Testis (tissue), 2 donors: ENCODE measurements at regions not wholly inside any gene's neighbourhood (a gene's known extent, or its start where the extent isn't known, plus 50 kb on each side); places are given as distances from the start of the nearest gene placed in this dataset.
"Not testable (repeated sequence)": the region's sequence is repeated elsewhere in the genome, so short reads cannot be mapped to it uniquely, and the experiment has no call there.

Experiments used
- DNase-seq: peaks from one replicate; pipeline ENCODE4 v3.0.0-alpha.2; 2019
- H3K27ac ChIP-seq, 2 donors: fragments of 200-600 bp; sonication (generic); one replicate each; pipeline ENCODE4 v1.5.1; 2019
- H3K27me3 ChIP-seq: fragments of 200-600 bp; sonication (generic); one replicate; pipeline ENCODE4 v1.5.1; 2019
- H3K36me3 ChIP-seq: fragments of 200-600 bp; sonication (generic); one replicate; pipeline ENCODE4 v1.5.1; 2017; ENCODE audit warnings: low read depth; ENCODE audit errors: missing control alignments
- H3K4me1 ChIP-seq: fragments of 200-600 bp; sonication (generic); one replicate; pipeline ENCODE4 v1.5.1; 2019
- H3K4me3 ChIP-seq, 2 donors: fragments of 200-600 bp; sonication (generic); one replicate each; pipeline ENCODE4 v1.5.1; 2017 to 2019
- H3K9me3 ChIP-seq: fragments of 200-600 bp; sonication (generic); one replicate; pipeline ENCODE4 v1.5.1; 2017
- CTCF ChIP-seq, 3 experiments: fragments of 450-650 bp in 2 of 3; fragments of 200-600 bp in 1 of 3; sonication (generic) in 1 of 3; IDR thresholded peaks; one replicate each; pipeline ENCODE4 v1.5.1; 2016 to 2019; ENCODE audit warnings: antibody characterized with exemption in 3 of 3, mild to moderate bottlenecking in 2 of 3, moderate library complexity in 1 of 3
- POLR2A ChIP-seq: fragments of 450-650 bp; IDR thresholded peaks from one replicate; pipeline ENCODE4 v1.6.1; 2017; ENCODE audit warnings: antibody characterized with exemption, mild to moderate bottlenecking, moderate library complexity
- WGBS, 2 donors: methylation state at CpG; one replicate each; pipeline ENCODE4 v1.1.5; 2018; 5-methylcytosine and 5-hydroxymethylcytosine counted together
- intact Hi-C: fragments of 100-400 bp; cut with DNase I; formaldehyde crosslinking; loops from one replicate; pipeline ENCODE4 v1.15.1; 2023; ENCODE audit warnings: low total_unique reads

- H3K4me3 ChIP-seq: peak overlapping the region in 1 of 2 donors; percentile 39
- peaks cover 10% of the 10 kb centered on the region for H3K4me1 ChIP-seq
- DNase-seq: no peak
- no peaks in the 10 kb centered on the region for H3K9me3 ChIP-seq
- H3K27me3 ChIP-seq: no peaks in the 10 kb centered on the region
- no peak for TF ChIP-seq POLR2A
- TF ChIP-seq CTCF (IDR thresholded peaks at IDR 0.05): no peak
- H3K36me3 ChIP-seq: no peaks in the 10 kb centered on the region
- 29 to 36% methylated on average over 10 of the region's 10 CpGs for WGBS, 2 donors
- H3K27ac ChIP-seq: no peak overlapping the region
- intact Hi-C loops: loop anchor here (10.0 kb wide), 1 partner anchor 112 kb away; no protein-coding TSS in a partner anchor
Observed at GRCh38 chr15:89016549-89017041, 71.7 kb upstream of the ABHD2 start.

- WGBS, 2 donors: 1 to 4% methylated on average over 27 to 38 of the region's 38 CpGs
- Histone ChIP-seq H3K4me3 (peak overlapping the region; percentile 16 to 39), H3K36me3 (no peaks in the 10 kb centered on the region), H3K27me3 (no peaks in the 10 kb centered on the region), H3K27ac (peak overlapping the region in 1 of 2 donors; percentile 15), H3K4me1 (peaks cover 10% of the 10 kb centered on the region), H3K9me3 (no peaks in the 10 kb centered on the region)
- DNase-seq: peak; percentile 85
- TF ChIP-seq POLR2A (no peak), CTCF (IDR thresholded peaks at IDR 0.05) (peak; percentile 55 to 85 (median 68))
- intact Hi-C loops: loop anchor here (10.0 kb wide), 1 partner anchor 113 kb away; no protein-coding TSS in a partner anchor
Observed at GRCh38 chr15:89017370-89018066, 70.7 kb upstream of the ABHD2 start.

- Histone ChIP-seq H3K4me1 (peaks cover 10% of the 10 kb centered on the region), H3K36me3 (no peaks in the 10 kb centered on the region), H3K4me3 (no peak overlapping the region), H3K27me3 (no peaks in the 10 kb centered on the region), H3K9me3 (no peaks in the 10 kb centered on the region), H3K27ac (no peak overlapping the region)
- TF ChIP-seq CTCF (IDR thresholded peaks at IDR 0.05): no peak
- no peak for TF ChIP-seq POLR2A
- 35 to 36% methylated on average over 7 of the region's 7 CpGs for WGBS, 2 donors
- intact Hi-C loops: loop anchor here (10.0 kb wide), 1 partner anchor 113 kb away; no protein-coding TSS in a partner anchor
- DNase-seq: peak; percentile 45
Observed at GRCh38 chr15:89018207-89018606, 70.0 kb upstream of the ABHD2 start.

GRCh38 chr15:89019436-89019835, 68.8 kb upstream of the ABHD2 start:
- Histone ChIP-seq H3K36me3 (no peaks in the 10 kb centered on the region), H3K4me1 (peaks cover 10% of the 10 kb centered on the region), H3K27me3 (no peaks in the 10 kb centered on the region), H3K27ac (no peak overlapping the region), H3K9me3 (no peaks in the 10 kb centered on the region), H3K4me3 (no peak overlapping the region)
- DNase-seq: no peak
- TF ChIP-seq POLR2A: no peak
- no peak for TF ChIP-seq CTCF (IDR thresholded peaks at IDR 0.05)
- intact Hi-C loops: loop anchor here (10.0 kb wide), 1 partner anchor 115 kb away; no protein-coding TSS in a partner anchor
- WGBS, 2 donors: 58 to 64% methylated on average over 3 of the region's 3 CpGs

GRCh38 chr15:89021224-89021623, 67.0 kb upstream of the ABHD2 start:
- no peaks in the 10 kb centered on the region for H3K27me3 ChIP-seq
- no peak overlapping the region for H3K4me3 ChIP-seq
- H3K36me3 ChIP-seq: no peaks in the 10 kb centered on the region
- WGBS, 2 donors: 60 to 82% methylated on average over 2 of the region's 2 CpGs
- TF ChIP-seq CTCF (IDR thresholded peaks at IDR 0.05): no peak
- no peak for TF ChIP-seq POLR2A
- no peaks in the 10 kb centered on the region for H3K9me3 ChIP-seq
- peak overlapping the region in 1 of 2 donors; percentile 2 for H3K27ac ChIP-seq
- DNase-seq: no peak
- intact Hi-C loops: no loop called here
- peaks cover 10% of the 10 kb centered on the region for H3K4me1 ChIP-seq

GRCh38 chr15:89021886-89022285, 66.4 kb upstream of the ABHD2 start:
- H3K27ac ChIP-seq, DNase-seq: not testable (repeated sequence)

More at GRCh38 chr15:89021886-89022285, 66.4 kb upstream of the ABHD2 start:
- intact Hi-C loops, H3K9me3 ChIP-seq, H3K4me1 ChIP-seq, H3K27me3 ChIP-seq, H3K4me3 ChIP-seq, H3K36me3 ChIP-seq: not testable (repeated sequence)
- WGBS, 2 donors: 89 to 92% methylated on average over 8 of the region's 8 CpGs
